HG02852 (cell line): ENCODE measurements at regions not wholly inside any gene's neighbourhood (a gene's known extent, or its start where the extent isn't known, plus 50 kb on each side); places are given as distances from the start of the nearest gene placed in this dataset.

ENCODE experiments used
- ATAC-seq: cut with Tn5 transposase; IDR thresholded peaks from one replicate; pipeline ENCODE4 v1.9.1; 2021; ENCODE audit warnings: mild to moderate bottlenecking, moderate library complexity; ENCODE audit not compliant: unreplicated experiment

DNA sequence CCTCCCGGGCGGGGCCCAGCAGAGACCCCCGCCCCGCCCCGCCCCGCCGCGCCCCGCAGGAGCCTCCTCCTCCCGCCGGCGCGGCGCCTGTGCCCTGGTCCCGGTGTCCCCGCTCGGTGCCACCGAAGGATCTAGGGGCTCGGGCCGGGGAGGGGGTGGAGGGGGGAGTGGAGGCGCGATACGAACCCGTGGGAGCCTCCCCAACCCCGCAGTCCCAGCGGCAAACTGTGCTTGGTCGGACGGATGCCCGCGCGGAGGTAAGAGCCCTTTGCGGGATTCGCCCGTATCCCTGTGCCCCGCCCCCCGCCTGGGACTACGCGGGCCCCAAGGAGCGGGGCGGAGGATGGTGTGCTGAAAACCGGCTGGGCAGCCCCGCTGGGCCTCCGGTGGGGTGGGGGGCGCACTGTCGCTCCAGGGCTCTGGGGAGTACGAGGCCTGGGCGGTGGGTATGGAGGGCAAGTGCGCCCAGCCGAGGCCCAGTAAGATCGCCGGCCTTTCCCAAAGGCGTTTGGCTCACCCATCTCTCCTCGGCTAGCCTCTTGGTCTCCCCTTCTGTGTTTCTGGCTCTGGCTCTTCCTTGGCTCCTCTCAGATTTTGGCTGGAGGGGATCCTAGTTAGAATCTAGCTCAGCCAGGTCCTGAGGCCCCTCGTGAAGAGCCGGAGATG, 65.6 kb upstream of the POLG start:
- peak; percentile 9 for ATAC-seq

DNA sequence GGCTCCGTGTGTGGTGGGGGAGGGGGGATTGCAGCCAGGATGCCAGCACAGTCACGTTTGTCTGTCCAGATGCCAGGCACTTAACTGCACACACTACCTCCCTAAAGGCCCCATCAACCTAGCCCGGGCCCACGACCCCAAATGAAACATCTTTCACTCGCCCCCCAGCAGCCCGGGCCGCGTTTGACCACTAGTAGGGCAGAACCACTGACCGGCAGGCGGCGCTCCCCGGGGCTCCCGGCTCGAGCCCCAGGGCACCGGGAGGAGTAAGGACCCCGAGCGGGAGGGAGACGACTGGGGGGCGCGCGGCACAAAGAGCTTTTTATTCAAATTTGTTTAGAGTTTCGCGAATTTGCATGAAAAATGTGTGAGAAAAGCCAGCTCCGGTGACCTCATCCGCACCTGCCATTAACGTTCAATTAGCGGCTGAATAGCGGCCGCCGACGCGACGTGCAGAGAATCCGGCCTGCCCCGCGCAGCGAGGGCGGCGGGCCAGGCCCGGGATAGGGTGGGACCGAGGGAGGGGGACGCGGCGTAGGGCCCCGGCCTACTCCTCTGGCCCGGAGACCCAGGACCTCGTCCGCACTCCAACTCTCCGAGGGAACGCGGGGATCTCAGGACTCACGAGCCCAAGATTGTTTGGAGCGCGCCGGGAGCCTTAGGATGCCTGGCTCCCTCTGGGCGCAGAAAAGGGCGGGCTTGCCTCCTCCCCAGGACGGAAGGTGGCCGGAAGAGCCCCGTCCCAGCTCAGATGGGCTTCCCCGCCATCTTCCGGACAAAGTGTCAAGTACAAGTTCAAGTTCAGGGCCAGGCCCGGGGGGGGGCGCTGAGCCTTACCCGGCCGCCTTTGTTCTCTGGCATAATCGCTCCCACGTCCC, 64.9 kb upstream of the POLG start:
- ATAC-seq: peak; percentile 68

DNA sequence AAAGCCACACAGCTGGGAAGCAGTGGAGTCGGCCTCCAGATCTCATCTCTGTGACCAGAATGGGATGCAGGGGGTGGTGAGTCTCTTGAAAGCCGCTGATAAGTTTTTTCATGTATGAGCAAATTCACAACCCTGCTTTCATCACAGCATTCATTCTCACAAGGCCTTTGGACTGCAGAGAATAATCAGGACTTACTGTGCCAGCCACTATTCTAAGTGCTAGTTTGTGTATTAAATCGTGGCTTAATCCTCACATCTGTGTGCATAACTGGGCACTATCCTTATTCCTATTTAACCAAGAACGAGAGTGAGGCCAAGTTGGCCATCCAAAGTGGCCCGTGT, 64.2 kb upstream of the POLG start:
- no peak for ATAC-seq

DNA sequence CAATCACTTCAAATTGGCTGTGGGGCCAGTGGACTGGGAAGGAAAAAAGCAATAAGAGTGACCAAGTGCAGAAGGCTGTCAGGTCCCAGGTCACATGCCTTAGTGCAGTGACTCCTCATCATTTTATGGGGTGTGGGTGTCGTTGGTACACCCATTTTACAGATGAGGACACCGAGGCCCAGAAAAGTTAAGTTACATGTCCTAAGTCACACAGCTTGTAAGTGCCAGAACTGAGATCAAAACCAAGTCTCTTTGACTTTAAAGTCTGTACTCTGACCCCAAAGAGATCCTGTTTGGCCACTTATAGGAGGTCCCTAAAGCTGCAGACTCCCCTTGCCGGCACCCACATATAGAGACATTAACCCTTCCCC, 63.0 kb upstream of the POLG start:
- ATAC-seq: no peak

DNA sequence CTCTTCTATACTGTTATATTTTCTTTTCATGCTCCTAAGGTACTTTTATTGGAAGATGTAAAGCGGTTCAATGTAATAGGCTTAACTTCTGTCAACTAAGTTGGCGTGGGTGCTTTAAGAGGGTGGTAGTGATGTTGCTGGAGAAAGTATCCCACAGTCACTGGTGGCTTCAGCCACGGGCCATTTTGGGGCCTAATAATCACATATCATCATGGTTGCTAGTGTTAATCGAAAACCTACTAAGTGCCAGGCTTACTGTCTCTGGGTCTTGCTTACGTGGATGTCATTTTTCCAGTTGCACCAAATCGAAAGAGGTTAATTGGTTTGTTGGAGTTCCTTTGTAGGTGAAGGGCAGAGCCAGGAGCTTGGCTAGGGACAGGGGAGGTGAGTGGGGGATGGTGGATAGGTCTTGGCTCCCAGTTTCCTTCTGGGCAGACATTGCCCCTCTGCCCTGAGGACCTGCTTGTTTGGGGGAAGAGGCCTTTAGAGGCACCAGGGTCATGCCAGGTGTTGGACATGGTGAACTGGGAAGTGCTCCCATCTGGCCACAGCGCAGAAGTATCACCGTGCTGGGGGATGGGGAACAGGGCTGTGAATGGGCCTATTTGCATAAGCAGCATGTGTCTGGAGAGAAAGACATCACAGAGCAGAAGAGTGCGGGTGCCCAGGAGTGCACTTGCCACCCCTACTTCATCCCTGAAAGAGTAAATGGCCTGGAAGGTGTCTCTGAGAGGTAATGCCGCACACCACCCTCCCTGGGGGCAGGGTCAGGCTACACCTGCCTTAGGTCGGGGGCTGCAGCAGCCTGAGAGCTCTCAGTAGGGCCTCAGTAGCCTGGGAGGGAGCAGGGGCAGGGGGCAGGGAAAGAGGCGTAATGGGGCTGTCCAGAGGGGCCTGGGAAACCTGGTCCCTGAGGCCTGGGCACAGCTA, 62.4 kb upstream of the POLG start:
- no peak for ATAC-seq

DNA sequence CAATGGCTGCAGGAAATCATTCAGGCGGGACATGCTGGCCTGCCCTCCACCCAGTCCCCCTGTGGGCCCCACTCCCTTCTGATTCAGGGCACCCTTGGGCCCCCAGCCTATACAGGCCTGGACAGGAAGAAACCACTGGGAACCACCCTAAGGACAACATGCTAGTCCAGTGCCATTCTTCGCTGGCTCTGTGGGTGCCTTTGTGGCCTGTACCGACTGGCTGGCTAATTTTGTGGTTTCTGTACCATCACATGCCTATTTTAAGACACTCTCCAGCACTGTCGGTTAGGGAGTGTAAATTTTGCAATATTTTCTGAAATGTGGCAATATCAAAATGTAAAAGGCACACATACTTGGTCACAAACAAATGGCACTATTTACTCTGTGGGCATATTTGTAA, 61.4 kb upstream of the POLG start:
- no peak for ATAC-seq

DNA sequence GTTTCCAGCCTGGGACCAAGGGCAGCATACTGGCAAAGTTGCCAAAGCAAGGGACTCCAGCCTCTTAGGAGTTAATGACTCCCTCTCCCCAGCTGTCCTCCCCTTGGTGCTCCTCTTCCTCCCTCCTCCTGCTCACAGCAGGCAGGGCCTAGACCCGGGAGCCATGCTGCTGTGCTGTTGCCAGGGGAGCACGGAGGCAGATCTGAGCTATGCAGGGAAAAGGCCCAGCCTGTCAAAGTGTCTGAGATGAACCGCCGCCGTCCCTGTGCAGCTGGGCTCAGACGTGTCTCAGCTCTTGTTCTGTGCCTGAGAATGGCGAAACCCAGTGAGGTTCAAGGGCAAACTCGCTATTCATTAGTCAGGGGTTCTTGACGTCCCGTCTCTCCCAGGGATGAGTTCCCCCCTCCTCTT, 60.8 kb upstream of the POLG start:
- no peak for ATAC-seq

DNA sequence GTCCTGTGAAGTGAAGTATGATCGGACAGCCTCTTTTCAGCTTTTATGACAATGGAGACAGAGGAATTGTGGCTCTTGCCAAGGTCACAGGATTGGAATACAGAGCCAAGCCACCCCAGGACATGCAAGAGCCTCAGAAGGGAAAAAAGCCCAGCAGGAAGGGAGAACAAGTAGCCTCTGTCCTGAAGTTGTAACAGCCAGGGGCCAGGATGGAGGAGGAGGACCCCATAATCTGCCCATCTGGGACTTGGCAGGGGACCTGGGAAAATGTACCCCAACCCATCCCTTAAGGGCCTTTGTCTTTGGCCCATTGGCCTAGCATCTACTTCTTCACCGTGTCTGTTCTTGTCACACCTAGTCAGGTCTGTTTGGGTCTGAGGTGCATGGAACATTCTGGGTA, 60.4 kb upstream of the POLG start:
- ATAC-seq: no peak

DNA sequence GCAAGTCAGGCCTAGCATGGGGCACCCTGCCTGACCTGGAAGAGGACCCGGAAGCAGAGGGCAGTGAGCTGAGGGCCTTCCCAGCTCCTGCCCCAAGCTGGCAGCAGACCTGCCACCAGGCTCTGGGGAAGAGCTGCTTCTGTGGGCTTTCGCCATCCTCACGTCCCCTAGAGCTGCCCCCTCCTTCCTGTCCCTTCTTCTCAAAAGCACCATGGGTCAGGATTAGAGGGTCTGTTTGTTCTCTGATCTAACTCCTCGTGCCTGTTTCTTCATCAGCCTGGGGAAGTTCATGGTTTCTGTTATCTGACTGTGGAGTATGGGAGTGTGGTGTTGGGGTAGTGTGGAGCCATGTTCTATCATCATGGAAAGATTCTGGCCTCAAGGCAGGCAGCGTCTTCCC, 58.4 kb upstream of the POLG start:
- ATAC-seq: no peak

DNA sequence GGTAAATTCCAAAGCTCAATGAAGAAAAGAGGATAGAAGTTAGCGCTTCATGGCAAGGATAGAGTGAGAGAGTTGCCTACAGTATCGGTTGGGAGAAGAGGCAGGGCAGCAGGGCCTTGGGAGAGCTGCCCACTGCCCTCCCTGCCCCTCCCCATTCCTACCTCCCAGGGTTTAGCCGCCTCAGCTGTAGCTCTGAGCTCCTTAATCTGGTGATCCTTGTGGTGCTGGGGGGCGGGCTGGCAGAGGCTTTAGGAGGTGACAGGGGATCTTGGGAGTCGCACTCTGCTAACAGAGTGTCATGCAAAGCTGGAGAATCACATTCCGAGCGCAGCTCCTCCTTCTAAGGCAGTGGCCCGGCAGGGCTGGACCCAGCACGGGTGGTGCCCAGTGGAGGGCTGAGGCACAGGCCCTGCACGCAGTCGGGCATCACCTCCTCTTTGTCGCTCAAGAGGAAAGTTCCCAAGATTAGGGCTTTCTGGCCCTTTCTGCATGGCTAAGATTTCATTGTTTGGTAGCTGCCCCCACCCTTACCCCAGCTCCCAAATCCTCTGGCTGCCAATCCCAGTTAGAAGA, 57.1 kb upstream of the POLG start:
- no peak for ATAC-seq

DNA sequence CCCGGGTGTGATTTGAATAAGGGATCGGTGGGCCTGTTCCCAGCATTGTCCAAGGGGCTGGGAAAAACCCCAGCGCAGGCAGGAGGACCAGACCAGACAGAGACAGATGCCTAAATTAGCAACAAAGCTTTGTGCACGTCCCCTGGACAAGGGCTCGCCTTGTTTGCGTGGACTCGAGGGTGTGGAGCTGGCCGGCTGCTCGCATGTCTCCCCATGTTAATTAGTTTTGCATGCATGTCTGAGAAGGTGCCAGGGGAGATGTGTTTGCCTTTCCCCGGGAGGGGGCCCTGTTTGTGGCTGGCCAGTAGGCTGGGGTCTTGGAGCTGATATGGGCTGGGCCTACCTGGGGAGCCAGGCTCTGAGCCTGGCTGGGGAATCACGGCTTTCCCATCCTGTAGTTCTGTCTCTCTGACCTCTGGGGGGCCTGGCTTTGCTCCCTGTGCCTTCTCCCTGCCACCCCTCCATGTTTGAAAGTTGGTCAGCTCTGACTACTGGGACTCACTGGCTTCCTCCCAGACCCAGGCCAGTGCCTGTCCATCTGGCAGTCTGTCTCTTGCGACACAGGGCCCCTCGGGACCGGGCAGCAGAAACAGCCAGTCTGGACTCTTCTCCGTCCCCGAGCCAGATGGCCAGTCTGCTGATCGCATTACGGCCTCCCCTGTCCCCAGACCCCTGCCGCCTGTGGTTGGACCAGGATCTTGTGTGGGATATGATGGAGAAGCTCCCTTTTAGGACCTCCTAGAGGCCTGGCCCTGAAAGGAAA, 55.4 kb upstream of the POLG start:
- no peak for ATAC-seq

DNA sequence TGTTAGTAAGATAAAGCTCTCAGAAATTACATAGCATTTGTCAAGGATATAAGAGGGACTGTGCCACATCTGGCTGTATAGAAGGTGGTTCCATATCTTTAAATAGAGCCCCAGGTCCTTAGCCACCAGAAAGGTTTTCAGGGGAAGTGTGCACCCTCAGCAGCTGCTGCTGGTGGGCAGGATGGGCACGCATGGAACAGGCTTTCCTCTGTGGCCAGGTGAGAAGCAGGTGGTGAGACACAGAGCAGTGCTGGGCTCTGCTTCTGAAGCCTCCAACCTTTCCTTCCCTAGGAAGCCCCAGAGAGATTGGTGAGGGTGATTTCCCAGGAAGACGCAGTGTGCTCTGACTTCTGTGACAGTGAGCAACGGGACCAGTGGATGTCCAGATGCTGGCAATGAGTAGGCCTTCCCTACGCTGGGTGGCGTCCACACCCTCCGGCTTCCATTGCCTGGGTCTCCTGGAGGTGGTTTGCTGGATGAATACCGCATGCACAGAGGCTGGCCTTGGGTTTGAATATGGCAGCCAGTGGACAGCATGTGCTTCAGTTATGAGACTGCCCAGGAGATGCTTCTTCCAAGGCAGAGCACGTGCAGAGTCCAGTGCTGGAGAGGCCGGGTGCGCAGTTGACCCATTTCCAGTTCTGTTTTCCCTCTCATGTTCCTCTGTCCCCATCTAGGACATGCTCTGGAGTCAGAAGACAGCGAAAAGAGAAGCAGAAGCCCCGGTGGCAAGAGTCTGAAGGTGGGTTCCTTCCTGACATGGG, 52.7 kb upstream of the POLG start:
- ATAC-seq: no peak

DNA sequence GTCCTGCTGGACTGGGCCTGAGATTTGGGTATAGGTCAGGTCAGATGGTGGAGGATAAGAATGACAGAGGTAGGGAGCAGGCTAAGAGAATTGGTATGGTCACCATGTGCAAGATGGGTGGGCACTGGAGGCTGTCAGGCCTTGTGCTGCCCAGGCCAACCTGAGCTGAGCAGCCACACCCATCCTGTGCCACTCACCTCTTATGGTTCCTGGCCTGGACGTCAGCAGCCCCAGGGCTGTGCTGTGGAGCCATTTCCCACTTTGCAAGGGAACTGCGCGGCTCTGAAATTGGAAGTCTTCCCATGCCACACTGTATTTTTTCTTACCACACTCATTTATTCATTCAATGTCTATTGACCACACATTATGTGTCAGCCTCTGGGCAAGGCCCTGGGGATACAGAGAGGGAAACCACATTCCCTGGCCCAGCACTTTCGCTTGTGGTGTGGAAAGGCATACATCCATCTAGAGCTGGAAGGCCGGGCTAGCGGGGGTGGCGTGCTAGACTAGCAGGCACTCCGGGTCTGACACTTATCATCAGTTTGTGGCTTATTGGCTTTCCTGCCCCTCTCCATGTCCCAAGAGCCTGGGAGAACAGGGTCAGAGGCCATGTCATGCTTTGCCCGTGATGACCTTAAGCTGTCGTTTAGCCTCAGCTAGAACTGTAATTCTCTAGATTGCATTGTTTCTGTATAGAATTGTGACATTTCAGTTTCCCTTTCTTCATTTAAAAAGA, 51.1 kb upstream of the POLG start:
- no peak for ATAC-seq
